Activated naive CD8-positive, alpha-beta T cell treated with anti-CD3 and anti-CD28 coated beads, Interleukin-2, amount 50 U/mL, for 16 hours (primary cell): ENCODE measurements at regions not wholly inside any gene's neighbourhood (a gene's known extent, or its start where the extent isn't known, plus 50 kb on each side); places are given as distances from the start of the nearest gene placed in this dataset.

Experiments
- DNase-seq: peaks from one replicate; pipeline ENCODE4 v3.0.0-alpha.2; 2020; ENCODE audit warnings: low read depth, low spot score

DNA sequence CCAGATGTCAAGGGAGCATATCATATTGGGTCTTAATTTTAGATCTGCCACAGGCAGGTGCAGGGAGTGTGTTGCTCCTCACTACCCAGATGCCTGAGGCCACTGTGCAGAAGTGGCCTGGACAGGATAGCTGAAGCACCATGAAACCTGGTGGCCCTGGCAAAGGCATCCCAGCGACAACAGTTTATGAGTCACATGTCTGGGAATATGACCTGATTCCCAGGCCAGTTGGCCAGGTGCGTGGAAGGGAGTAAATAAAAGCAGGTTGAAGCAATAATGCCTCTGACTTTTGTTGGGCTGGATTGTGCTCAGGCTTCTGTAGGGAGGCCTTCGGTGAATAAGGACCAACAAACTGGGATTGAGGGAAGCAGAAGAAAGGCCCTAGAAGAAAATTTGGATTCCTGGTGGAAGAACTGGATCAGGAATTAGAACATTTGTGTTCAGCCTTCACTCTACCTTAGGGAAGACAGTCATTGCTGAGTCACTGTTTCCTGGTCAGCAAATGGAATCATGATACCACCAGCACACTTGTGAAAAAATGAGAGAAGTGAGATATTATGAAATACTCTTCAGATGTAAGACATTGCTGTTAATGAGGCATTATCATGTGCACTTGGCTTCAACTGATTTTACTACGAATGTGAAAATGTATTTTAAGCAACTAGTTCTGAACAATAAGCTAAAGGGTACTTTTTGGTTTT is 78.4 kb upstream of the ZNF516 start:
- DNase-seq: no peak

DNA sequence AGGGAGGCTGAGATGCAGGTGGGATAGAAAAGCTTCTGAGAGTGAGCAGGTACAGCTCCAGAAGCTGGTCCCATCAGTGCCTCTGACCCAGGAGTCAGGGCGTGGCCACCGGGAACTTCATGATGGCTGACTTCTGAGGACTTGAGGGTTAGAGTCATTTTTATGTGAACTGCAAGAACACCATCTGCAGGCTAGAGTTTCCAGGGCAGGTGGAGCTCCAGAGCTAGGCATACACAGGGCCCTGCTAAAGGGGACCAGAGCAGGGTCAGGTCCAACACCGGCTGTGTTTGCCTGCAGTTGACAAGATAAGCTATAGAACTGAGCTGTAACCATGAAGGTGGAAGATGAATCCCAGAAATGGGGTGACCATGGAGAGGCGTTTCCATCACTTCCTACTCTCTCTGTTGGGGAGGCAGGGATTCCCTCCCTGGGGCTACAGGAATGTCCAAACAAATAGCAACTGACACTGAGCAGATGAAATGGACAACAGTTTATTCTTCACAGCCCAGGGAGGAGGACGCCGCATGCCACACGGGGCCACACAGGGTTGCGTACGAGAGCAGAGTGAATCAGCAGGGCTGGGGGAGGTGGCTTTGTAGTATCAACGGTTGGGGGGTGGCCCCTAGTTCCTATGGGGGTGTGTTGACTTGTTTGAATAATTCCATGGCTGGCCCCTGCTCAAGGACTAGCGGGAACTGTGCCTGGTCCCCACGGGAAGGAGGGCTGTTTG is 77.6 kb upstream of the ZNF516 start:
- DNase-seq: no peak

DNA sequence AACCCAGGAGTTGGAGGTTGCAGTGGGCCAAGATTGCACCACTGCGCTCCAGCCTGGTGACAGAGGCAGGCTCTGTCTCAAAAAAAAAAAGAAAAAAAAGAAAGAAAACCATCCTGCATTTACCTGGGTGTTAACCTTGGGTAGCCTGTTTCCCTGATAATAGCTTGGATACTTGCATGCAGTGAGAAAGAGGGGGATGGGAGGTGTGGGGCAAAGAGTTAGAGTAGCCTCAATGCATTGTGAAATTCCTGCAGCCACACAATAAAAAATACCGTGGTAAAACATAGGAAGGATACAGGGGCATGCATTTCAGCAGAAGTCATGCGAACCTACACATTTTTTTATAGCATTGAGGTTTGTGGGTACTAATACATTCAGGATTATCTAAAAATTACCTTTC is 76.6 kb upstream of the ZNF516 start:
- no peak for DNase-seq

DNA sequence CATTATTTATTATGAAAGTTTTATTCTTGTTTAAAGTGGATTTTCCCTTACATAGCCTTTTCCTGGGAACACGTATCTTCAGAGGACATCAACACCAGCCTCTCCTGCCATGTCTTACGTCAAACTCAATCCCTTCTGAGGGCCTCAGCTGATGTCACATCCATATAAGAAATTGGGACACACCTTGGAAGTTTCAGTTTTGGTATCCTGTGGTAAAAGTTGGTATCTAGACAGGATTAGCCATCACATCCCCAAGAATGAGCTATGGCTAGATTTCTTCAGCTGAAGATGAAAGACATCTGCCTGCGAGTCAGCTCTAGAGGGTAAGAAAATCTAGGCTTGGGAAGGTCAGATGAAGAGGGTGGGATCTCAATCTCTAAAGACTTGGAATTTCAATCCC is 75.8 kb upstream of the ZNF516 start:
- DNase-seq: no peak

DNA sequence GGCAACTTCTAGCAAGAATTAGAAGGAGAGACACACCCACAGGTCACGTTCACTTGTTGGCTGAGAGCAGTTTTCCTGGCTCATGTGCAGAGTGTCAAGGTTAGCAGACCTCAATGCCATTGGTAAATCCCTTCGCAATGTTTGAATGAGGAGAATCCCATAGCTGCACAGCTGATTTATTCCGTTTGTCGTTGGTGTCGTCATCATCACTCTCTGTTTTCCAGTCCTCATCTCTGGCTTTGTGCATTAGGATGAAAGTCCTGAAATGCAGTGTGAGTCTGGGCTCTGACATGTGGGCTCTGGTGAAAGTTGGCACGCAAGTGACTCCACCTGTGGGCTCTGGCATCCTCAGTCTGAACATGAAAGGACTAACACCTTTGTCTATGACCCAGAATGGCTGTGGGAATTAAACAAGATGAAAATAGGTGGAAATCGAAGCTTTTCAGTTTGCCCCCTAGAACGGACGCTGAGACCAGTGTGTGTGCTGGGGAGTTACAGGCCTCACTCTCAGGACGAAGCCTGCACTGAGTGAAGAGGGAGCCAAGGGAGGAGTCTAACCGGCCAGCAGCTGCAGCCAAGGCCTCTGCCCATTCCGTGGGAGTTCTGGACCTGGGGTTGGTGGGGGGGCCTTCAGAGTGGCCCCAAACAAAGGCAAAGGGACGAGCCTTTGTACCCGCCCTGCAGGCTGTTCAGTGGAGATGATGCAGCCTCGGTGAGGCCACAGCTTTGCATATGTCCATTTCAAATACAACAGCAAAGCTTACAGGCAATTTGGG is 74.8 kb upstream of the ZNF516 start:
- DNase-seq: no peak

DNA sequence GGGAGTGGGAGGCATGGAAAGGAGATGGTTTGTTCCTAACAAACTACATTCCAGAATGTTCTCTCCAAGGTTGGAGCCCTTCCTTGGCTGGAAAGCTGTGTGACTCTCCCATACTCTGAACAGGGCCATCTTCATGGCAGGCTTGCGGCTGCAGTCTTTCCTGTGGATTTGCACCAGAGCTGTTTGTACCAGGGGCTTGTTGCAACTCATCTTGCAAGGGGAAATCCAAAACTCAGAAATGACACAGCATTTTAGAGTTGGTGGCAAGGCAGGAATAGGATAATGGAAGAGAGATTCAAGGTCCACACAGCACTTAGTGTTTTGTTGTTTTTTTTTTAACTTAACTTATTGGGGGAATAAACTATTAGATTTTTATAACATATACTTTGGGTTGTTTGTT is 73.7 kb upstream of the ZNF516 start:
- no peak for DNase-seq

DNA sequence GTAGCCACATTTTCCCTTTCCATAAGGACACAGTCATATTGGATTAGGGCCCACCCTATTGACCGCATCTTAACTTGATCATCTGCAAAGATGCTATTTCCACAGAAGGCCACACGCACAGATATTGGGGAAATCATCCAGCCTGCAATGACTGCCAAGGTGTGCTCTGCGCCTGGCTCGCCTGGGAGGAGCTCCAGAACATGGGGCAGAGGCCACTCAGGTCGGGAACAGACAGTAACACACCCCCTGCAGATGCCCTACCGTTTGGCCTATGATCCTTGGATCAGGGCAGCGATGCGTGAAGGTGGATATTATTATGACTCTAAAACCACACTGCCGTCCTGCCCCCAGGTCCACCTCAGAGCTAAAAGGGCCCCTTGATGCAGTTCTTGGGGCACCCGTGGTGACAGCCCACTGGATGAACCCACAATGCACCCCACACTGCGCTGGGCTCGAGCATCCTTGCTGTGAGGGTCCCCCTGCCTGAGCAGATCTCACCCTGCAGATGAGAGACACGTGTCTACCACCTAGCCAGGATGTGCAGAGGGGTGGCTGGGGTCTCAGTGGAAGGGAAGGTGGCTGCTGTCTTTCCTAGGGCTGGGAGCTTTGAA is 72.9 kb upstream of the ZNF516 start:
- DNase-seq: no peak

DNA sequence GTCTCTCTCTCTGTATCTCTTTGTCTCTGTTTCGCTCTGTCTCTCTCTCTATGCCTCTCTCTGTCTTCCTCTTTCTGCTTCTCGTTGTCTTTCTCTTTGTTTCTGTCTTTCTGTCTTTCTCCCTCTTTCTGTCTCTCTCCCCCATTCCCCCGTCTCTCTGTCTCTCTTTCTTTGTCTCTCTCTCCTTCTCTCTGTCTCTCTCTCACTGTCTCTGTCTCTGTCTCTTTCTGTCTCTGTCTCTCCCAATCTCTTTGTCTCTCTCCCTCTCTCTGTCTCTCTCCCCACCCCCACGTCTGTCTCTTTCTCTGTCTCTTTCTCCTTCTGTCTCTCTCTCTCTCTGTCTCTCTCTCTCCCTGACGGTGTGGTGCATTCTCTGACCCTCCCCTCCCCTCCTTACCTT is 71.9 kb upstream of the ZNF516 start:
- DNase-seq: no peak

DNA sequence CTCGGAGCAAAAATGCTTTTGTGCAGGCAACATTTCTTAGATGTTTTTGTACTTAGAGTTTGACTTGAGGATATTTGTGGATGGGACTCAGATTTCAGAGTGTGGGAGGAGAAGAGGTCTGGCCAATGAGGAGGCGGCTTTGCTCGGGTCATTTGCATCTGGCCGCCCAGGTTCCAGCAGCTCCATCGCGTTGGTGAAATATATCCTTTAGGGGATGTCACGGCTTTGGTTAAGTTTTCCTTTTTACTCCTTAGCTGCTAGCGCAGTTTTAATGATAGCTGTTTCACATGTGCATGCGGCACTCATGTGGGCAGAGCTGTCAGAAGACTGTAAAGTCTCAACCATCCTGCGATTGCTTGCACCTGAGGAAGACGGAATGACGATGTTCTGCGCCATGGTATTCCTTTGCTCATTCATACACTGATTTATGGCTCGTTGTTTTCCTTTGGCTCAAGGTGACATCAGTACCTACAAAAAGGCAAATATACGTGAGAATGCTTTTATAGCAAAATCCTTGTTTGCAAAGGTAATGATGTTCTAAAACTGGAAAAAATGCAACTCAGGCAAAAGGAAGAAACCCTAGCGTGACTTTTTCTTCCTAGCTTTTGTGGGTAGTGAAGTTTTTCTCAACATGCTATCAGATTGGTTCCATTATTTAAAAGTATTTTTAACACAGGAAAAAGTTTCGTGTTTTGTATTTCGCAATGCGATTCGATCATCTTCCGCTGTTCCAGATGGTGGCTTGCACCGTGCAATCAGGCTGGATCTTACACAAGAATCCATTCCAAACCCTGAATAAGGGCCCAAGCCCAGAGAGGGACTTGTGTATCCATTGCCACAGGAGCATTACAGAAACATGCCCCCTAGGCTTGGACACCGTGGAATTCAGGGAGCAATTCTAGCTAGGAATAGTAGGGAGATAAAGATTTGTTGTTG is 70.5 kb upstream of the ZNF516 start:
- DNase-seq: no peak

DNA sequence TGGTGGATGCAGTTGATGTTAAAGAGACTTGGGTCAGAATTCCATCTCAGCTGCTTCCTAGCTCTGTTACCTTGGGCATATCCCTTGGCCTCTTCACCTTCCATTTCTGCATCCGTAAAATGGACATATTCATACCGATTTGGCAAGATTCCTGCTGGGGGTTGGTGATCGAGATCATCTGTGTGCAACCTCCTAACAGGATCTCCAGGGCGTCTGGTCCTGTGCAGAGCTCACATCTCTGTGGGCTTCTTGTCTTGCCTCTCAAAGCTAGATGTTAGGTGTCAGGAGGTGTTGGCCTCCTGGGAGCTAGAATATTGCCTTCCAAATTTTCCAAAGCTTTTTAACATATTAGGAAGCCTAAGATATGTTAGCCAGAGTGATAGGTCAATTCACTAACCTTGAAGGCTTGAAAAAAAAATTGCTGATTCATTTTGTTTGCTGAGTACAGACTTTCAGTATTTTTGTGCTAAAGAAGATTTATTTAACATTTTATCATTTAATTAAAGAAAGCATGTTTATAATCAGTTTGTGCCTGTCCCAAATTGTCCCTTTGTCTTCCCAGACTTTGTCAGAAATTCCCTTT is 69.7 kb upstream of the ZNF516 start:
- DNase-seq: no peak

DNA sequence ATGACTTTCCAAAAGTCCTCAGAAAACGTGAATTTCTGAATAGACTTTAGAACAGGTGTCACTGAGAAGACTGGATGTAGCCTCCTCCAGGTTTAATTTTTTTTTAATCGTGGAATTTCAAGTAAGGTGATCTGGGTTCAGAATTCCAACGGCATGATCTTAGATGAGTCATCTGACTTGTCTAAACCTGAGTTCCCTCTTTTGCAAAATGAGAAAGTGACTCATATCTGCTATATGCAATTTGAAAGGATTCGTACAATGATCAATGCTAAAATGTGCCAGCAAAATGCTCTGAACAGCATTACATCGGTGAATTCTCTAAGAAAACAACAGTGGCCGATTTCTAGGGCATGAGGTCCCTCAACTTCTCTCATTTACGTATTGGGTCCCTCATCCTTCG is 69.1 kb upstream of the ZNF516 start:
- DNase-seq: no peak

DNA sequence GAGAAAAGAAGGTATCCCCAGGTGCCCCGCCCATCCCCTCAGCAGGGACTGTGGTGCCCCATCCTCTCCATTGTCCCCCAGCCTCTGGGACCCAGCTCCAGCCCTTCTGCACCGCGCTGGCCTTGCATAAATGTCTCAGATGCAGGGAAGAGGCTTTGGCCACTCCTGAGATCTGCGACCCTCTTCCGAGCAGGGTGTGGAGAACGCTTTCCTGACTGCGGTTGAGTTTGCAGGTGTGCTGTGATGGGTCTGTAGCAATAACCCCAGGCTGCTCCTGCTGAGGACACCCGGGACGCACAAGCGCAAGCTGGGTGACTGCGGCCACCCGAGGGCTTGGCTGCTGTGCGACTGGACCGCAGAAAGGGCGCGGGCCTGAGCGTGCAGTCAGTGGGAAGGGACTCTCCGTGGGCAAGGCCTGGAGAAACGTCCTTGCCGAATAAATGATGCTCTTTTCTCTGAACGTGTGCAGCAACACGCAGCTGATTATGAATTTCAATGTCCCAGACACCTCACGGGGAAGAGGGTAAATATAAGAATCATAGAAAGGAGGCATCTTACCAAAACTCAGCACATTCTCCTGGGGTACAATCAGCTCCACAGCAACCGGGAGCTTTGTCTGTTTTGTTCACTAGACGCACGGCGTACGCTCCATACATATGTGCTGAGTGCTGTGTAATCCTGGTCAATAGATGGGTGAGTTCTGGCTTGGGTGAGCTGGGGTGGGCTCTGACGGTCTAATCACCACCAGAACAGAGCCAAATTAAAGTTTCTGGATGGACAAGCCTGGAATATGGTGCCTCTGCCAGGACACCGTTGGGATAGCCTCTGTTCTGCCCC is 67.5 kb upstream of the ZNF516 start:
- no peak for DNase-seq

DNA sequence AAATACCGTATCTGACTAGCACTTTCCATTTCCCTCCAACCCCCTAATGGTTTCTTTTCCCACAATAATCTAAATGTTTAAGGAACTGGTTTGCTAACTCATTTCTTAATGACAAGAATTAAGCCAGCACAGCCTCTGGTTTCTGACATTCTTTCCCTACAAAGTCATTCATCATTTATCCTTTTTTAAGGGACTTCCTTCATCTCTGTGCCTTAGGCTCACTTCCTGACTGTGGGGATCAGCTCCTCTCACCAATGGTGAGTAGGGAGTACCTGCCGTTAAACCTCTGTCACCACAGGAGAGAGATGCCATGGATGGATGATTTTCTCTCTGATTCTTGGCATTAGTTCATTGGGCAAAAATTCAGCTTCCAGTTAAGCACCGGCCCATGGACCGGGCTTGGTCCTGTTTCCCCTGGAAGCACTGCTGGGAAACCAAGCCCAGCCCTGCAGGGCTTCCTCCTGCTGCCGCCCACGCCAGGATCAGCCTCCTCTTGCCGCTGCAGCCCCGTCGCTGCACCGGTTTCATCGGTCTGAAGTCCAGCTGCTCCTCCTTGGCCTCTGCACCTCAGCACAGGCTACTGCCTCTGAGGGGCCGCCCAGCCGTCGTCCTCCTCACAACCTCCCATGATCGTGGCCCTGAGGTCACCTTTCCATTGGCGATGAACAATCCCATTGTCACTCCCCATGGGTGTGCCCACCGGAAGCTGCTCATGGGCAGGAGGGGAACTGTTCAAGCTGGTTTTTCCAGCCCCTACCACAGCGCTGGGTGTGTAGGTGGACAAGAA is 64.0 kb upstream of the ZNF516 start:
- DNase-seq: no peak

DNA sequence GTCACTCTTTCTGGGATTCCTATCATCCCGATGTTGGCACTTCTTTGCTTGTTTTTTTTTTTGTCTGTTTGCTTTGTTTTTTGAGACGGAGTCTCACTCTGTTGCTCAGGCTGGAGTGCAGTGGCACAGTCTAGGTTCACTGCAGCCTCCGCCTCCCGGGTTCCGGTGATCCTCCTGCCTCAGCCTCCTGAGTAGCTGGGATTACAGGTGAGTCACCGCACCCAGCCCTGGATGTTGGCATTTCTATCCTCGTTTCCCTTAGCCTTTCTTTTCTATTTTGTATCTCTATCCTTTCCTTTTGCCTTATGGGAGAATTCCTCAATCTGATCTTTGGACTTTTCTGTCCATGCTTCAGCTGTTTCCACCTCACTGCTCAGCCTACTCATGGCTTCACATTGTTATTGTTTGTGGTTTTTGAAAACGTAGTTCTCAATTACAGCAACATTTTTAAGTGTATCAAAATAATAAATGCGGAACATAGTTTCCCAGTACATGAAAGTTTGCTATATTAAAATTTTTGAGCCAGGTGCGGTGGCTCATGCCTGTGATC is 62.1 kb upstream of the ZNF516 start:
- DNase-seq: no peak

DNA sequence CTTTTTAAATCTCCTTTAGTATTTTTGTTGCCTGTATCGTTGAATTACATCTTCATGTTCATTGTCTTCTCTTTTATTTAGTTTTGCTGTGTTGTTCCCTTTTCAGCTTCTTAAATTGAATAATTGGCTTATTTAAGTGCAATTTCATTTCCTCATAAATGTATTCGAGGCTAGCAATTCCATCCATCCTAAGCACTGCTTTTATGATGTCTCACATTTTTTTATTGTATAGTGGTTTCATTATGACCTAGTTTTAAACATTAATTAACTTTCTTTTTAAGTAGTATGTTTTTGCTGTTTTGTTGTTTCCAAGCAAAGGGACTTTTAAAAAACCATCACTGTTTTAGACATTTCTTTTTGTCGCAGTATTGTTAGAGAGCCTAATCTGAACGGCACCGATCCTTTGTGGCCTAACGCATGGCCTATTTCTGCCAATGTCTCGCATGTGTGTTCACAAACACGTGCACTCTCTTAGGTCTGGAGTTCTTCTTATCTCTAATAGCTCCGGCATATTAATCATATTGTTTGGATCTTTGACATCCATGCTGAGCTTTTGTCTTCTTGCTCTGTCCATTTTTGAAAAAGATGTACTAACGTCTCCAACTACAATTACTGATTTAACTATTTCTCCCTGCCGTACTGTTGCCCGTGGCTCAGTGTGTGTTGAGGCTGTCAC is 59.6 kb upstream of the ZNF516 start:
- no peak for DNase-seq

DNA sequence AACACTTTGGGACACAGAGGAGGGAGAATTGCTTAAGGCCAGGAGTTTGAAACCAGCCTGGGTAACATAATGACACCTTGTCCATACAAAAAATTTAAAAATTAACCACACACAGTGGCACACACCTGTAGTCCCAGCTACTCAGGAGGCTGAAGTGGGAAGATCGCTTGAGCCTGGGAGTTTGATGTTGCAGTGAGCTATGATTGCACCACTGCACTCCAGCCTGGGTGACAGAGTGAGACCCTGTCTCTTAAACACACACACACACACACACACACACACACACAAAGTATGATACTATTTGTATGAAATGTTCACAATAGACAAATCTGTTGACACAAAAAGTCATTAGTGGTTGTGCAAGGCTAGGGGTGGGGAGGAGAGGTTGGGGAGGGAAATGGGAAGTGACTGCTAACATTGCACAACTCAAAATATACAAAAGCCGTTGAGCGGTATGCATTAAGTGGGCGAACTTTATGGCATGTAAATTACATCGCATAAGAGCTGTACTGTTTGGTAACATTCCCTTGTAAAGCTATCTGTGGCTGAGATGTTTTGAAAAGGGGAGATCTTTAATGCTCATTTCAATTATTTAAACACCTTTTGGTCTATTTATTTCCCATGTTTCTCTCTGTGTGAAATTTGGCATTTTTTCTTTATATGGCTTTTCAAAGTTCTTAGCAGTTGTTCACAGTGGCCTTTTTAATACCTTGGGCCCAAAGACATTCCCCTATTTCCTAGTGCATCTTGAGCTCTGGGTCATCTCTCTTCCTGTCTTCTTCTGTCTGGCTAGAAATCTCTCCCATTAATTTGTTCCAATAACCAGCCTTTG is 58.9 kb upstream of the ZNF516 start:
- DNase-seq: no peak

DNA sequence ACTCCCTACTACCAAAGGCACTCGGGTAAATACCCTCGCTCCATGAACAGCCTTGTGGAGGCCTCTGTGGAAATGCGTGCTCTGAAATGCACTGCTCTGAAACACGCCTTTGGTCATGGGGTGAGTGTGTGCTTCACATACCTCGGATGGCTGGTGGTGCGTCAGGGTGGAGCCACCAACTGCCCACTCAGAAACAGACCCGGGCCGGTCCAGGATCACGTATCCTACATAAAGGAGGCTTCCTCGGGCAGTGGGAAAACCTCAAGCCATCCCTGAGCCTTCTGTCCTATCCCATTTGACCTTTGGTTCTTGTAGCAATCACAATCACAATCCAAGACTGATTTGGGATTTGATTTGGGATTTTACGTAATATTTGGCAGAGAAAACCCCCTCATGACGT is 53.5 kb upstream of the ZNF516 start:
- DNase-seq: no peak
